GM13977 (cell line): ENCODE measurements at regions not wholly inside any gene's neighbourhood (a gene's known extent, or its start where the extent isn't known, plus 50 kb on each side); places are given as distances from the start of the nearest gene placed in this dataset.

ENCODE experiments used
- DNase-seq: peaks from one replicate; pipeline ENCODE4 v3.0.0; 2012; ENCODE audit warnings: low spot score
- in situ Hi-C: fragments of 300-500 bp; cut with MboI; formaldehyde crosslinking; loops from one replicate; pipeline ENCODE4 v1.12.0; 2022; ENCODE audit warnings: low sequenced_read_pairs, low pct_unique_long_range_greater_than_20kb, mixed read lengths, inconsistent platforms; ENCODE audit not compliant: unreplicated experiment
- TF ChIP-seq, protein P1 (sequence below): IDR thresholded peaks from 2 replicates; pipeline ENCODE4 v1.5.1; 2012; ENCODE audit warnings: mild to moderate bottlenecking, control low read depth; ENCODE audit not compliant: insufficient read depth; ENCODE audit errors: extremely low read depth, missing control alignments

GRCh38 chr1:57989877-57990276 is 556.6 kb downstream of the OMA1 start:
- no peak for DNase-seq
- TF ChIP-seq, protein P1, sequence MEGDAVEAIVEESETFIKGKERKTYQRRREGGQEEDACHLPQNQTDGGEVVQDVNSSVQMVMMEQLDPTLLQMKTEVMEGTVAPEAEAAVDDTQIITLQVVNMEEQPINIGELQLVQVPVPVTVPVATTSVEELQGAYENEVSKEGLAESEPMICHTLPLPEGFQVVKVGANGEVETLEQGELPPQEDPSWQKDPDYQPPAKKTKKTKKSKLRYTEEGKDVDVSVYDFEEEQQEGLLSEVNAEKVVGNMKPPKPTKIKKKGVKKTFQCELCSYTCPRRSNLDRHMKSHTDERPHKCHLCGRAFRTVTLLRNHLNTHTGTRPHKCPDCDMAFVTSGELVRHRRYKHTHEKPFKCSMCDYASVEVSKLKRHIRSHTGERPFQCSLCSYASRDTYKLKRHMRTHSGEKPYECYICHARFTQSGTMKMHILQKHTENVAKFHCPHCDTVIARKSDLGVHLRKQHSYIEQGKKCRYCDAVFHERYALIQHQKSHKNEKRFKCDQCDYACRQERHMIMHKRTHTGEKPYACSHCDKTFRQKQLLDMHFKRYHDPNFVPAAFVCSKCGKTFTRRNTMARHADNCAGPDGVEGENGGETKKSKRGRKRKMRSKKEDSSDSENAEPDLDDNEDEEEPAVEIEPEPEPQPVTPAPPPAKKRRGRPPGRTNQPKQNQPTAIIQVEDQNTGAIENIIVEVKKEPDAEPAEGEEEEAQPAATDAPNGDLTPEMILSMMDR, result no peak
- in situ Hi-C loops, result no loop called here

- in situ Hi-C loops, result no loop called here
- no peak for DNase-seq
- TF ChIP-seq, protein P1, result no peak
Measured at GRCh38 chr1:57987523-57987922, 559.0 kb downstream of the OMA1 start.

- in situ Hi-C loops, result no loop called here
- DNase-seq, result no peak
- TF ChIP-seq, protein P1, result no peak
Measured at GRCh38 chr1:57986432-57986831, 560.1 kb downstream of the OMA1 start.

GRCh38 chr1:57984277-57984676 is 560.4 kb upstream of the DAB1 start:
- in situ Hi-C loops, result no loop called here
- TF ChIP-seq, protein P1, result no peak
- no peak for DNase-seq

DNA sequence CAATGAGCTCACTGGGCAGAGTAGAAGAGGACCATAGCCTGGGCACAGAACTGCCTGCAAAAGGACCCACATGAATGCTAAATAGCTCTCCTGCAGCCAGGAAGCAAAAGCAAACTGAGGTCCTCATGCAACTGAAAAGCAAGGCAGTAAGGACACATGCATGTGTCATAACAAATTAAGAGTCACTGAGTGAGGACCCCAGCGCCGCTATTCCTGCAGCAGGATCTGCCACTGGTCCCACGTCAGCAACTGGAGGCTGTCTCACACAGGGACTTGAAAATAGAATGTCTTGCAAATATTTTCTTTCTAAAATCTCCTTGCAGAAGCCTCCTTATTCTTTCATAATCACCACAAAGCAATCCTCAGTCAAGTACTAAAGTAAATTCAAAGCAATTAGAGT is 559.6 kb upstream of the DAB1 start:
- TF ChIP-seq, protein P1, result no peak
- in situ Hi-C loops, result no loop called here
- DNase-seq, result no peak

DNA sequence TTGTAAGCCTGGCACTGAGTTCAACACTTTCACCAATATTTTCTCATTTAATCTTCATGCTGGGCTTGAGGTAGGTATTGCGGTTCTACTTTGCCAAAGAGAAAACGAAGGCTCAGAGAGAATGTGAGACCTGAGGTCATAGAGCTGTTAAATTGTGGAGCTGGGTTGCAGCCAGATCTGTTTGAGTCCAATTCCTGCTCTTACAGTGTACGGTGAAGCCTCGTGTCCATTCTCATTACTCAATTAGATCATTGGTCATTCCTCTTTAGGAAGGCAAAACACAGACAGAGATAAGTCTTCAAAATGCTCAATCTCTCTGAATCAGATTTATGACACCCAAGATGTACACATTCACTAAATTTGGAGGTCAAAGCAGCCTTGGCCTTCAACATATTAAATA is 559.0 kb upstream of the DAB1 start:
- TF ChIP-seq, protein P1, result no peak
- no peak for DNase-seq
- in situ Hi-C loops, result no loop called here

DNA sequence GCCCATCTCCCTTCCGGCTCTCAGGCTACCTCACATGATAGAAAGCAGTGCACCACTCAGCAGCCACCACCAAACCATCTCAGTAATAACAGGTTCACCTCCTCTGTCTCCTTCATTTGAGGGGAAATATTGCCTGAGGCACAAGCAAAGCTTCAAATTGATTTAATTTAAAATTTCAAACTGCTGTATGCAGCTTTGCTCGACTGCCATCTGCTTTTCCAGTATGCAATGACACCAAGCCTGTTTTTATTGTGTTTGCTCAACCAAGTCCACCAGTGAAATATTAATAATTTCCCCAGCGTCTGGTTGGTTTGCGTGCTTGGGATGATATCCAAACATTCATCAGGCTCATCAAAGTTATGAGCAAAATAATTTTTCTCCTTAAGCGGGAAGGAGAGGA is 552.4 kb upstream of the DAB1 start:
- DNase-seq, result no peak
- TF ChIP-seq, protein P1, result no peak
- in situ Hi-C loops, result no loop called here
